ENCODE measurements at regions not wholly inside any gene's neighbourhood (a gene's known extent, or its start where the extent isn't known, plus 50 kb on each side); places are given as distances from the start of the nearest gene placed in this dataset.

GRCh38 chr2:181398000-181398399 lies 59.2 kb upstream of the ITGA4 start:
- no peaks in the 10 kb centered on the region for H3K27me3 ChIP-seq (ENCODE audit: control insufficient read depth in 4 of 4, insufficient read depth in 4 of 4, low read length in 3 of 4)
- no peak overlapping the region for H3K4me3 ChIP-seq (ENCODE audit: low read depth in 1 of 3, low read length in 3 of 3)
- no peak overlapping the region for H3K27ac ChIP-seq (ENCODE audit: low read depth in 1 of 2, low read length in 2 of 2)
- no peak overlapping the region for H3K9ac ChIP-seq (ENCODE audit: low read depth in 1 of 2, low read length in 2 of 2)
- no peaks in the 10 kb centered on the region for H3K9me3 ChIP-seq (ENCODE audit: control insufficient read depth in 4 of 4, low read length in 3 of 4)
- WGBS = 91% methylated on average over 1 of the region's 1 CpG
- H3K4me1 ChIP-seq (ENCODE audit: control insufficient read depth in 4 of 4, insufficient read depth in 4 of 4, low read length in 3 of 4) = no peaks in the 10 kb centered on the region
- H3K36me3 ChIP-seq (ENCODE audit: control insufficient read depth in 4 of 4, insufficient read depth in 3 of 4, low read depth in 1 of 4, low read length in 3 of 4) = no peaks in the 10 kb centered on the region
- no peak for DNase-seq (ENCODE audit: low spot score)
- TF ChIP-seq RXRA (IDR thresholded peaks at IDR 0.05) (no peak), NR2F2 (IDR thresholded peaks at IDR 0.05) (no peak), FOXA2 (IDR thresholded peaks at IDR 0.05) (no peak), REST (IDR thresholded peaks at IDR 0.05) (no peak), CTCF (IDR thresholded peaks at IDR 0.05; ENCODE audit: low read depth, low read length, missing input control) (no peak), EGR1 (IDR thresholded peaks at IDR 0.05; ENCODE audit: low read depth in 2 of 2) (no peak), RAD21 (IDR thresholded peaks at IDR 0.05) (no peak), MAX (IDR thresholded peaks at IDR 0.05) (no peak), YY1 (IDR thresholded peaks at IDR 0.05) (no peak), GABPA (IDR thresholded peaks at IDR 0.05 in 1 of 2, conservative IDR thresholded peaks at IDR 0.05 in 1 of 2) (no peak), TAF1 (conservative IDR thresholded peaks at IDR 0.05) (no peak), ATF3 (IDR thresholded peaks at IDR 0.05) (no peak), SP1 (IDR thresholded peaks at IDR 0.05) (no peak), HNF4G (IDR thresholded peaks at IDR 0.05) (no peak), JUND (IDR thresholded peaks at IDR 0.05) (no peak)

GRCh38 chr2:181399027-181399426 lies 58.2 kb upstream of the ITGA4 start:
- WGBS = 76% methylated on average over 4 of the region's 4 CpGs

More at GRCh38 chr2:181399027-181399426, 58.2 kb upstream of the ITGA4 start:
- H3K36me3 ChIP-seq (ENCODE audit: control insufficient read depth in 4 of 4, insufficient read depth in 3 of 4, low read depth in 1 of 4, low read length in 3 of 4) = no peaks in the 10 kb centered on the region
- H3K9me3 ChIP-seq (ENCODE audit: control insufficient read depth in 4 of 4, low read length in 3 of 4) = no peaks in the 10 kb centered on the region
- no peaks in the 10 kb centered on the region for H3K27me3 ChIP-seq (ENCODE audit: control insufficient read depth in 4 of 4, insufficient read depth in 4 of 4, low read length in 3 of 4)
- H3K4me1 ChIP-seq (ENCODE audit: control insufficient read depth in 4 of 4, insufficient read depth in 4 of 4, low read length in 3 of 4) = no peaks in the 10 kb centered on the region
- TF ChIP-seq MAX (IDR thresholded peaks at IDR 0.05) = no peak
- no peak overlapping the region for H3K9ac ChIP-seq (ENCODE audit: low read depth in 1 of 2, low read length in 2 of 2)
- no peak for DNase-seq (ENCODE audit: low spot score)
- H3K27ac ChIP-seq (ENCODE audit: low read depth in 1 of 2, low read length in 2 of 2) = no peak overlapping the region
- H3K4me3 ChIP-seq (ENCODE audit: low read depth in 1 of 3, low read length in 3 of 3) = no peak overlapping the region
